HepG2 (cell line): ENCODE measurements at regions not wholly inside any gene's neighbourhood (a gene's known extent, or its start where the extent isn't known, plus 50 kb on each side); places are given as distances from the start of the nearest gene placed in this dataset.
A peak's percentile ranks its signal among the peaks of the same experiment; 100 is the strongest.

ENCODE experiments used
- ATF1 ChIP-seq: IDR thresholded peaks from 2 replicates; pipeline ENCODE4 v1.6.1; 2016; ENCODE audit warnings: mild to moderate bottlenecking, control low read depth
- CAMTA2 ChIP-seq: sonication (generic); formaldehyde crosslinking; IDR thresholded peaks from 2 replicates; pipeline ENCODE4 v1.4.0; 2020; ENCODE audit warnings: mild to moderate bottlenecking, missing genetic modification reagents, borderline replicate concordance
- HES4 ChIP-seq: sonication (generic); formaldehyde crosslinking; IDR thresholded peaks from 2 replicates; pipeline ENCODE4 v1.9.0; 2021; ENCODE audit warnings: mild to moderate bottlenecking, missing genetic modification reagents, borderline replicate concordance
- HNRNPLL ChIP-seq: fragments of 200-400 bp; formaldehyde crosslinking; IDR thresholded peaks from 2 replicates; pipeline ENCODE4 v1.6.1; 2017; ENCODE audit warnings: mild to moderate bottlenecking, low read depth, low read length; ENCODE audit not compliant: poor library complexity, severe bottlenecking
- NCOR1 ChIP-seq: fragments of 200-600 bp; sonication (generic); IDR thresholded peaks from 2 replicates; pipeline ENCODE4 v1.7.0; 2017; ENCODE audit warnings: antibody characterized with exemption, low read length, borderline replicate concordance
- RELA ChIP-seq: sonication (generic); formaldehyde crosslinking; IDR thresholded peaks from 2 replicates; pipeline ENCODE4 v1.4.0; 2020; ENCODE audit warnings: missing genetic modification reagents
- TBX2 ChIP-seq: sonication (generic); formaldehyde crosslinking; IDR thresholded peaks from 2 replicates; pipeline ENCODE4 v1.5.0; 2020; ENCODE audit warnings: missing genetic modification reagents, mild to moderate bottlenecking, borderline replicate concordance
- TCF7 ChIP-seq: sonication (generic); IDR thresholded peaks from 2 replicates; pipeline ENCODE4 v1.6.1; 2016; ENCODE audit warnings: antibody characterized with exemption, low read depth
- TMF1 ChIP-seq: sonication (generic); formaldehyde crosslinking; IDR thresholded peaks from 2 replicates; pipeline ENCODE4 v1.8.1; 2022; ENCODE audit warnings: low read depth, missing genetic modification reagents
- TRIM24 ChIP-seq: sonication (generic); formaldehyde crosslinking; IDR thresholded peaks from 2 replicates; pipeline ENCODE4 v1.8.0; 2022; ENCODE audit warnings: mild to moderate bottlenecking, missing genetic modification reagents
- ZBTB38 ChIP-seq: sonication (generic); formaldehyde crosslinking; IDR thresholded peaks from 2 replicates; pipeline ENCODE4 v1.5.1; 2020; ENCODE audit warnings: mild to moderate bottlenecking, missing genetic modification reagents
- ZKSCAN1 ChIP-seq: fragments of 150-350 bp; IDR thresholded peaks from 2 replicates; pipeline ENCODE4 v1.6.1; 2014; ENCODE audit warnings: low read length
- ZNF720 ChIP-seq: sonication (generic); formaldehyde crosslinking; IDR thresholded peaks from 2 replicates; pipeline ENCODE4 v1.4.0; 2020; ENCODE audit warnings: missing genetic modification reagents
- TF ChIP-seq, protein P1 (sequence below): sonication (generic); formaldehyde crosslinking; IDR thresholded peaks from 2 replicates; pipeline ENCODE4 v1.4.0; 2020; ENCODE audit warnings: mild to moderate bottlenecking, missing genetic modification reagents
- TF ChIP-seq, protein P2 (sequence below): sonication (generic); formaldehyde crosslinking; IDR thresholded peaks from 2 replicates; pipeline ENCODE4 v1.5.0; 2020; ENCODE audit warnings: mild to moderate bottlenecking, missing genetic modification reagents, borderline replicate concordance
- TF ChIP-seq, protein P3 (sequence below): sonication (generic); formaldehyde crosslinking; IDR thresholded peaks from 2 replicates; pipeline ENCODE4 v1.4.0; 2020; ENCODE audit warnings: missing genetic modification reagents, borderline replicate concordance
- TF ChIP-seq, protein P4 (sequence below): sonication (generic); formaldehyde crosslinking; IDR thresholded peaks from 2 replicates; pipeline ENCODE4 v1.4.0; 2020; ENCODE audit warnings: mild to moderate bottlenecking, missing genetic modification reagents

DNA sequence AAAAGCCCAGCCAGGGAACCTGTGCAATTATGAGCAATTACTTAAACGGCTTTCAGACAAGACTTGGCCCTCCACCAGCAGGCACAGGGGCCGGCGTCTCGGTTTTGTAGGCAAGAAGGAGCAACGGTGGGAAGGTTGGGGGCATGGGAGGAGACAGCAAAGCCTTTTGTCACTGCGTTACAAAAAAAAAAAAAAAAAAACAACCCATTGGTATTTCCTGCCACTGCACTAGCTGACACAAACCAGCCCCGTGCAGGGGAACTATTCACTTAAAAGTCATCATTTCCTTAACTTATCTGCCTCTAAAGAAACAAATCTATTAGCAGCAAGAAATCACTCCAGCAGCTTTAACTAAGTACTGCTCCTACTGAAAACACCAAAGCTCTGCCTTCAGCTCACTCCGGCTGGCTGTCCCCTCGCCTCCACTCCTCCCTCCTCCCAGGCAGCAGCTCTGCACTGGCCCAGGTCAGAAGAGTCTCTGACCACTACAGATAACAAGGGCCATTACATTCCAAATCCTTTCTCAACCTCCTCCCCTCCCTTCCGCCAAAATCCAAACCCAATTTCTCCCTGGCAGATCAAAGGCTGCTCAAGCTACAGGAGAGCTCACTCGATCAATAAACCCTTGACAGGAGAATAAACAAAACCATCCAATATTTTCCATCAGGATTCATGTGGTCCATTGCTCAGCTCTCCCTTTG, 105.2 kb upstream of the CDKN3 start (continued):
- TF ChIP-seq, protein P1, sequence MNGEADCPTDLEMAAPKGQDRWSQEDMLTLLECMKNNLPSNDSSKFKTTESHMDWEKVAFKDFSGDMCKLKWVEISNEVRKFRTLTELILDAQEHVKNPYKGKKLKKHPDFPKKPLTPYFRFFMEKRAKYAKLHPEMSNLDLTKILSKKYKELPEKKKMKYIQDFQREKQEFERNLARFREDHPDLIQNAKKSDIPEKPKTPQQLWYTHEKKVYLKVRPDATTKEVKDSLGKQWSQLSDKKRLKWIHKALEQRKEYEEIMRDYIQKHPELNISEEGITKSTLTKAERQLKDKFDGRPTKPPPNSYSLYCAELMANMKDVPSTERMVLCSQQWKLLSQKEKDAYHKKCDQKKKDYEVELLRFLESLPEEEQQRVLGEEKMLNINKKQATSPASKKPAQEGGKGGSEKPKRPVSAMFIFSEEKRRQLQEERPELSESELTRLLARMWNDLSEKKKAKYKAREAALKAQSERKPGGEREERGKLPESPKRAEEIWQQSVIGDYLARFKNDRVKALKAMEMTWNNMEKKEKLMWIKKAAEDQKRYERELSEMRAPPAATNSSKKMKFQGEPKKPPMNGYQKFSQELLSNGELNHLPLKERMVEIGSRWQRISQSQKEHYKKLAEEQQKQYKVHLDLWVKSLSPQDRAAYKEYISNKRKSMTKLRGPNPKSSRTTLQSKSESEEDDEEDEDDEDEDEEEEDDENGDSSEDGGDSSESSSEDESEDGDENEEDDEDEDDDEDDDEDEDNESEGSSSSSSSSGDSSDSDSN (CRISPR knock-in tag), result no peak
- TF ChIP-seq TMF1 (CRISPR knock-in tag) (no peak), TCF7 (peak; percentile 95), TBX2 (CRISPR knock-in tag) (peak; percentile 75), RELA (no peak), HES4 (CRISPR knock-in tag) (no peak), ZBTB38 (no peak), HNRNPLL (no peak), ZNF720 (CRISPR knock-in tag) (no peak), ATF1 (no peak), CAMTA2 (CRISPR knock-in tag) (no peak), NCOR1 (peak; percentile 58; the same call in 1 of the 2 replicates), ZKSCAN1 (no peak), TRIM24 (no peak)
- TF ChIP-seq, protein P2, sequence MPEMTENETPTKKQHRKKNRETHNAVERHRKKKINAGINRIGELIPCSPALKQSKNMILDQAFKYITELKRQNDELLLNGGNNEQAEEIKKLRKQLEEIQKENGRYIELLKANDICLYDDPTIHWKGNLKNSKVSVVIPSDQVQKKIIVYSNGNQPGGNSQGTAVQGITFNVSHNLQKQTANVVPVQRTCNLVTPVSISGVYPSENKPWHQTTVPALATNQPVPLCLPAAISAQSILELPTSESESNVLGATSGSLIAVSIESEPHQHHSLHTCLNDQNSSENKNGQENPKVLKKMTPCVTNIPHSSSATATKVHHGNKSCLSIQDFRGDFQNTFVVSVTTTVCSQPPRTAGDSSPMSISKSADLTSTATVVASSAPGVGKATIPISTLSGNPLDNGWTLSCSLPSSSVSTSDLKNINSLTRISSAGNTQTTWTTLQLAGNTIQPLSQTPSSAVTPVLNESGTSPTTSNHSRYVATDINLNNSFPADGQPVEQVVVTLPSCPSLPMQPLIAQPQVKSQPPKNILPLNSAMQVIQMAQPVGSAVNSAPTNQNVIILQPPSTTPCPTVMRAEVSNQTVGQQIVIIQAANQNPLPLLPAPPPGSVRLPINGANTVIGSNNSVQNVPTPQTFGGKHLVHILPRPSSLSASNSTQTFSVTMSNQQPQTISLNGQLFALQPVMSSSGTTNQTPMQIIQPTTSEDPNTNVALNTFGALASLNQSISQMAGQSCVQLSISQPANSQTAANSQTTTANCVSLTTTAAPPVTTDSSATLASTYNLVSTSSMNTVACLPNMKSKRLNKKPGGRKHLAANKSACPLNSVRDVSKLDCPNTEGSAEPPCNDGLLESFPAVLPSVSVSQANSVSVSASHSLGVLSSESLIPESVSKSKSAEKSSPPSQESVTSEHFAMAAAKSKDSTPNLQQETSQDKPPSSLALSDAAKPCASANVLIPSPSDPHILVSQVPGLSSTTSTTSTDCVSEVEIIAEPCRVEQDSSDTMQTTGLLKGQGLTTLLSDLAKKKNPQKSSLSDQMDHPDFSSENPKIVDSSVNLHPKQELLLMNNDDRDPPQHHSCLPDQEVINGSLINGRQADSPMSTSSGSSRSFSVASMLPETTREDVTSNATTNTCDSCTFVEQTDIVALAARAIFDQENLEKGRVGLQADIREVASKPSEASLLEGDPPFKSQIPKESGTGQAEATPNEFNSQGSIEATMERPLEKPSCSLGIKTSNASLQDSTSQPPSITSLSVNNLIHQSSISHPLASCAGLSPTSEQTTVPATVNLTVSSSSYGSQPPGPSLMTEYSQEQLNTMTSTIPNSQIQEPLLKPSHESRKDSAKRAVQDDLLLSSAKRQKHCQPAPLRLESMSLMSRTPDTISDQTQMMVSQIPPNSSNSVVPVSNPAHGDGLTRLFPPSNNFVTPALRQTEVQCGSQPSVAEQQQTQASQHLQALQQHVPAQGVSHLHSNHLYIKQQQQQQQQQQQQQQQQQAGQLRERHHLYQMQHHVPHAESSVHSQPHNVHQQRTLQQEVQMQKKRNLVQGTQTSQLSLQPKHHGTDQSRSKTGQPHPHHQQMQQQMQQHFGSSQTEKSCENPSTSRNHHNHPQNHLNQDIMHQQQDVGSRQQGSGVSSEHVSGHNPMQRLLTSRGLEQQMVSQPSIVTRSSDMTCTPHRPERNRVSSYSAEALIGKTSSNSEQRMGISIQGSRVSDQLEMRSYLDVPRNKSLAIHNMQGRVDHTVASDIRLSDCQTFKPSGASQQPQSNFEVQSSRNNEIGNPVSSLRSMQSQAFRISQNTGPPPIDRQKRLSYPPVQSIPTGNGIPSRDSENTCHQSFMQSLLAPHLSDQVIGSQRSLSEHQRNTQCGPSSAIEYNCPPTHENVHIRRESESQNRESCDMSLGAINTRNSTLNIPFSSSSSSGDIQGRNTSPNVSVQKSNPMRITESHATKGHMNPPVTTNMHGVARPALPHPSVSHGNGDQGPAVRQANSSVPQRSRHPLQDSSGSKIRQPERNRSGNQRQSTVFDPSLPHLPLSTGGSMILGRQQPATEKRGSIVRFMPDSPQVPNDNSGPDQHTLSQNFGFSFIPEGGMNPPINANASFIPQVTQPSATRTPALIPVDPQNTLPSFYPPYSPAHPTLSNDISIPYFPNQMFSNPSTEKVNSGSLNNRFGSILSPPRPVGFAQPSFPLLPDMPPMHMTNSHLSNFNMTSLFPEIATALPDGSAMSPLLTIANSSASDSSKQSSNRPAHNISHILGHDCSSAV, result no peak
- TF ChIP-seq, protein P3, sequence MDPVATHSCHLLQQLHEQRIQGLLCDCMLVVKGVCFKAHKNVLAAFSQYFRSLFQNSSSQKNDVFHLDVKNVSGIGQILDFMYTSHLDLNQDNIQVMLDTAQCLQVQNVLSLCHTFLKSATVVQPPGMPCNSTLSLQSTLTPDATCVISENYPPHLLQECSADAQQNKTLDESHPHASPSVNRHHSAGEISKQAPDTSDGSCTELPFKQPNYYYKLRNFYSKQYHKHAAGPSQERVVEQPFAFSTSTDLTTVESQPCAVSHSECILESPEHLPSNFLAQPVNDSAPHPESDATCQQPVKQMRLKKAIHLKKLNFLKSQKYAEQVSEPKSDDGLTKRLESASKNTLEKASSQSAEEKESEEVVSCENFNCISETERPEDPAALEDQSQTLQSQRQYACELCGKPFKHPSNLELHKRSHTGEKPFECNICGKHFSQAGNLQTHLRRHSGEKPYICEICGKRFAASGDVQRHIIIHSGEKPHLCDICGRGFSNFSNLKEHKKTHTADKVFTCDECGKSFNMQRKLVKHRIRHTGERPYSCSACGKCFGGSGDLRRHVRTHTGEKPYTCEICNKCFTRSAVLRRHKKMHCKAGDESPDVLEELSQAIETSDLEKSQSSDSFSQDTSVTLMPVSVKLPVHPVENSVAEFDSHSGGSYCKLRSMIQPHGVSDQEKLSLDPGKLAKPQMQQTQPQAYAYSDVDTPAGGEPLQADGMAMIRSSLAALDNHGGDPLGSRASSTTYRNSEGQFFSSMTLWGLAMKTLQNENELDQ (CRISPR knock-in tag), result no peak
- TF ChIP-seq, protein P4, sequence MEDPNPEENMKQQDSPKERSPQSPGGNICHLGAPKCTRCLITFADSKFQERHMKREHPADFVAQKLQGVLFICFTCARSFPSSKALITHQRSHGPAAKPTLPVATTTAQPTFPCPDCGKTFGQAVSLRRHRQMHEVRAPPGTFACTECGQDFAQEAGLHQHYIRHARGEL (CRISPR knock-in tag), result no peak
